Stimulated activated CD4-positive, alpha-beta T cell treated with anti-CD3 and anti-CD28 coated beads, Interleukin-12 subunit alpha, Interleukin-12 subunit beta, amount 100 ng/mL, for 4 hours (primary cell): ENCODE measurements at regions not wholly inside any gene's neighbourhood (a gene's known extent, or its start where the extent isn't known, plus 50 kb on each side); places are given as distances from the start of the nearest gene placed in this dataset.
A peak's percentile ranks its signal among the peaks of the same experiment; 100 is the strongest.

Experiments
- DNase-seq: peaks from one replicate; pipeline ENCODE4 v3.0.0-alpha.2; 2020

DNA sequence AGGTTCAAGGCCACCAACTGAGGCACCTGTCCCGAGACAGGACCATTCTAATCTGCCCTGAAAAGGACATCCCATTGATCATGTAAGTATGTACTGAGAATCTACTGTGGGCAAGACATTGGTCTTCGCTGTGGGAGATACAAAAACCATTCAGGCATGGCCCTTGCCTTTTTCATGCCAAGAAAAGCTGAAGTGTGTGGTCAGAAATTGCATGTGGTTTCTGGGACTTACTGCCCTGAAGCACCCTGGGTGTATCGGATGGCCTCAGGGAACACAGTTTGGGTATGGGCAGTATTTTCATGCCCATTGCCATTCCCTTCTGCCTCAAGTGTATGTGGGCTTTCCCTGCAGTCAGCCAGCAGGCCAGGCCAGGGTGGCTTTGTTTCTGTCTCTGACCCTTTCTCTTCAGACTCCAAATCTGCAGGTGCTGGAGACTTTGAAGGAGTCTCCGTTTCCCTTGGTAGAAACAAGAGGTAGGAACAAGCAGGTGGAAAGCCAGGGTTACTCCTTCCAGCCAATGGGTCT is 285.7 kb downstream of the ZEB1 start:
- no peak for DNase-seq

DNA sequence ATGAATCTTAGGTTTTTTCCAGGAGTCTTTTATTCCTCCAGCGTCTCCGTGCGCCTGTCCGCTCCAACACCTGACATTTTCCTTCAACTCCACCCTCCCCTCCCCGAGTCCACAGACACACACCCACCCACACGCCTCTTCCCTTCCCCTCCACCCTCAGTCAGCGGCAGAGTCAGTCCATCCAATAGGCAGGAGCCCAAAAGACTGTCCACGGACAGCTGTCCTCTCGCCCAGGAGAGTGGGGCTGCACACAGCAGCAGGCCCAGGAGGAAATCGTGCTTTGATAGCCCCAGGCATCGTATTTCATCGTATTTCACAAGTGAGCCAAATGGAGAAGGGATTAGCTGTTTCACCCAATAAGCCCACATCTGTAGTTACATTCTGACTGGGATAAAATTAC is 285.1 kb downstream of the ZEB1 start:
- DNase-seq, result no peak

DNA sequence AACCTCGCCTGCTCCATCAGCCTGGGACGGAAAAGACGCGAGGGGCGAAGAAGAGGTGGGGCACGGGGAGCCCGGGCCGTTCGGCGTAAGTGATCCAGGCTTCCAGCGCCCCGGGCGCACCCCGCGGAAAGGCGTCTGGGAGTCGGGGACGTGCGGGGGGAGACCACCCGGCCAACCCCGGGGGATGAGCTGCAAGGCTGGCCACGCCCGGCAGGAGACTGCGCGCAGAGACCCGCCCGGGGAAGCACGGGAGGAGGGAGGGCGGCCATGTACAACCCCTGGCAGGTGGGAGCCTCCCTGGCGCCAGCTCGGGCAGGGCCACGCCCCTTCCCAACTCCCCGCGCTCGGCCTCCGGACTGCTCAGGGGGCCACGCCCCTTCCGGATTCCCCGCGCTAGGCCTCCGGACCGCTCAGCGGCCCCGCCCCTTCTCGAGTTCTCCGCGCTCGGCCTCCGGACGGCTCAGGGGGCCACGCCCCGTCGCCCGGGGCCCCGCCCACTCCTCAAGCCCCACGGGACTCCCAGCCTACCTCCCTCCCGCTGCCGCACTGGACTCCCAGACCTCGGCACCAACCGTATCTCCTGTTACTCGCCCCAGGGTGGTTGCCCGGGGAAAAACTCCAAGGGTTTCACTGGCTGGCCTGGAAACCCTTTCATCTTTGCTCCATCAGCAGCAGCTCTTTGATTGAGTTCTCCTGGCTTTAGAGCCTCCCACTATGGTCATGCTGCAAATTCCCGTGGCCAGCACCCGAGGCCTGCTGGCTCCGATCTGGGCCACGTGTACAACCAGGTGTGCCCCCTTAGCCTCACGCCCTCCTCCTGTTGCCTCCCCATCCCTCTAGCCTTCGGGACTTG is 284.4 kb downstream of the ZEB1 start:
- DNase-seq, result peak; percentile 80

DNA sequence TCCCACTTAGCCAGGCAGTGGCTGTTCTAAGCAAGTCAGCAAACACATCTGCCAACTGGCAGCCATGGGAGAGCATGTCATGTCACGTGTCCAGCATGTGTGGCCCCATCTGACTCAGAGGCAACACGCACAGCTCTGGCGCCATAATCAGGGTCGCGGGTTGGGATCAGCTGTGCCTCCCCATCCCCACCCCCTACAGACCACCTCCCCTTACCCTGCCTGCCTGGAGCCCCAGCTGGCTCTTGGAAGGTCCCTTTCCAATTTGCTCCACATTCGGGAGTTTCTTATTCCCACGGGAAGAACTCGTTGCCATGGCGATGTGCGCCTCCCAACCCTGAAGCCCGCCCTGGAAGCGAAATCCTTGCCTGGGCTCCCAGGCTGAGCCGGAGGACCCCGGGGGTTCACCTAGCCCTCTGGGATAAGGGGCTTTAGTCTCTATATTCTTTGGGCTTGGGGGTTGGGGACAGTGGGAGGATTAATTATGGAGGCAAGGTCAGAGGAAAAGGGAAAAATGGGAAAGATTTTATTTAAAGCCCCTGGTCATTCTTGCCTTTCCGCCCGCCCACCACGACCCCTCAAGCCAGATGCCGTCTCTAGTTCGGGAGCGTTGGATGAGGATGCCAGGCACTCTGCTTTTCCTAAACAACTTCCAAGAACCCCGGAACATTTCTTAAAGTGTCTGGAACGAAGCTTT is 283.7 kb downstream of the ZEB1 start:
- DNase-seq, result no peak

DNA sequence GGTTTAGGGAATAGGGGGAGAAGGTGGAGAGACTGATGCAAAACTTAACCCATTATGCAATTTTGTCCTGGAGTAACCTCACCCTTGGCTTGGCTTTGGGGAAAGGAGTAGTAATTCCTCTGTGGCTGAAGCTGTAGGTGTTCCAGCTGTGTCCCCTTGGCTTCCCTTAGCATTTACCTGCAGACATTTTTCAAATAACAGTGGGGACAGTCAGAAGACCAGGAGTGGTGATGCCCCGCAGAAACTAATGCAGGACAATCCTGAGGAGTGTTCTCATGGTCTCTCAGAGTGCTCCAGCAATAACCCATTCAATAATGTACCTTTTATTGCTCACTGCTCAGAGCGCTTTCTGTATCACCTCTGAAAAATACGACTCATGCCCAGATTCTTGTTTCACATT is 282.1 kb downstream of the ZEB1 start:
- no peak for DNase-seq

DNA sequence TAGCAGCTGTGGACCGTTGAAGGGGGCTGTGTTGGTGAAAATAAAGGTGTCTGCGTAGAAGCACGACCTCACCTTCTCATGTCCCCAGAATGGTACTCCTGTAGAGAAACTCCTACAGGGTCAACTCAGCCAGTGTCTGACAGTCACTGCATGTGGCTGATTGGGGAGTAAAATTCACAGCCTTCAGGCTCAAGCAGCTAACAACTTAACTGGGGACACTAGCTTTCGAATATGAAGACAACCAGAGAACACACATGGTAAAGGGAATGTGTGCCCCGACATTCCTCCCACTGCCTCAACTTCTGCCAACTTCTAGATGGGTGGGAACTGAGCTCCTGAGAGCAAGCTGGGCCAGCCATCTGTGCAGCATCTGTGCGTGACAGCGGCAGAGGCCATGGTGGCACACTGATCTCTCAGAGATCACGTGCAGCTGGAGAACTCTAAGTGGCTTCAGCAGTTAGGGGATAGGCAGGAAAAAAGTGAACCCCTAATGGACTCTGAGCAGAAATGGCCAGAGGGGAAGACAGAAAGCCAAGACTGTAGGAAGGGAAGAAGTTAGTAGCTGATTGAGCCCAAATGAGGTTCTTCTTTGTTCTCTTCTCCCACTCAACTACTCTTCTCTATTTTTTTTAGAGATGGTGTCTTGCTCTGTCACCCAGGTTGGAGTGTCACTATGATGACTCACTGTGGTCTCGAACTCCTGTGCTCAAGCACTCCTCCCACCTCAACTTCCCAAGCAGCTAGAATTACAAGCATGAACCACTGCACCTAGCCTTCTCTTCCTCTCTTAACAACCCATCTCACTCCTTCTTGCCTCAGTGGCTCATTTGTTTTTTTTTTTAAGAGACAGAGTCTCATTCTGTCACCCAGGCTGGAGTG is 280.8 kb downstream of the ZEB1 start:
- no peak for DNase-seq

- no peak for DNase-seq
Measured at GRCh38 chr10:31596765-31597164, 277.7 kb downstream of the ZEB1 start.

GRCh38 chr10:31595992-31596391 is 277.0 kb downstream of the ZEB1 start:
- DNase-seq, result no peak

DNA sequence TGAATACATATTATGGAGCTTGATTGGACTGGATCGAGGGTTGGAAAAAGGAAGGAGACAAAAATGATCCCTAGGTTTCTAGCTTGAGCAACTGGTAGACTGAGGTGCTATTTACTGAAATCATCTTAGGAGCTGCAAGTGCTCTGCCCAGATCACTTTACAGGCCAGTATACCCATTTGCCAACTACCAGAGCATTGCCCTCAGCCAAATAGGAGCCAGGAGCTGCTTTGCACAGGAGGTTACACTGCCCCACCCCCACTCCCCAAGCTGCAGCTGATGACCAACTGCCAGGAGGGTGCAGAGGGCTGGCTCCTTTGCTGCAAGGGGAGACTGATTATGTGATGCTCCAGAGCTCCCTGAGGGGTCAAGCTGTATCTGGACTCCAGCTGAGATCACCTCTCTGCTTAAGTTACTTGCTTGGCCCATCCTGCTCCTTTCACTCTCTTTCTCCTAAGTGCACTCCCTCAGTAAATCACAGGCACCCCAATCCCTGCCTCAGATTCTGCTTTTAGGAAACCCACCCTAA is 275.4 kb downstream of the ZEB1 start:
- DNase-seq, result no peak

DNA sequence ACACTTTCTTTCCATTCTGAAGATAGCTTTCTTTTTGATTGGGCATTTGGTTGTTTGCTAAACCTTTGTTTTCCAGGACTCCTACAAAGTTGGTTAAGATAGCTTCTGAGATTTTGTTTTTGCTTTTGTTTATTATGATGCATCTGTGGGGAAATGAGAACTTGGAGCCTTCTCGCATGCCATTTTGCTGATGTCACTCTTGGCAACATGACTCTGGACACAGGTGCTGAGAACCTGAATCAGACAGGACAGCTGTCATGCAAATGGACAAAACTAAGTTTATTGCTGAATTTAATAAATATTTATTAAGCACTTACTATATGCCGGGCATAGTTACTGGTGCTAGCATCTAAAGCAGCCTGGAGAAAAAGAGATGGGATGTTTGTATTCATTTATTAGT is 274.1 kb downstream of the ZEB1 start:
- no peak for DNase-seq

DNA sequence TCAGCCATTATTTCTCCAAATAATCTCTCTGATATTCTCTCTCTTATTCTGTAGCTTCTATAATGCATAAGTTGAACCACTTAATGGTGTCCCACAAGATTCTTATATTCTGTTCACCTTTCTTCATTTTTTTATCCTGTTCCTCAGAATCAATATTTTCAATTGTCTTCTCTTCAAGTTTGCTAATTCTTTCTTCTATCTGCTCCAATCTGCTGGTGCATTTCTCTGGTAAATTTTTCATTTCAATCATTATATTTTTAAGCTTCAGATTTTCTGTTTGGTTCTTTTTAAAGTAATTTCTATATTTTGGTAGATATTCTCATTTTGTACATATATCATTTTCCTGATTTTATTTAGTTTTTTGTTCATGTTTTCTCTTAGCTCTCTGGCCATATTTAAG is 272.6 kb downstream of the ZEB1 start:
- DNase-seq, result no peak

- no peak for DNase-seq
Measured at GRCh38 chr10:31590023-31590800, 271.2 kb downstream of the ZEB1 start.

DNA sequence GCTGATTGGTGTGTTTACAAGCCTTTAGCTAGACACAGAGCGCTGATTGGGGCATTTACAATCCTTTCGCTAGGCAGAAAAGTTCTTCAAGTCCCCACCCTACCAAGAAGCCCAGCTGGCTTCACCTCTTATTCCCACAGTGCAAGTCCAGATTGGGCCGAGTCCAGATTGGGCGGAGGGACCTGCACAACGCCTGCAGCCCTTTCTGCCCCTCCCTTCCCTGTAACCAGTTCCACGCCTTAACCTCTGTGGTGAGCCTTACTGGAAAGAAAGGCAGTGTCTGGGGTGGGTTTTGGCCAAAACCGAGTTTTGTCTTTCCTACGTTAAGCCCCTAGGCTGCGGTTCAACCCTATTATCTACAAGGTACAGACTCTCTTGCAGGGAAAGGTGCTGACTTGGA is 268.7 kb downstream of the ZEB1 start:
- DNase-seq, result no peak

- no peak for DNase-seq
Measured at GRCh38 chr10:31586723-31587638, 268.0 kb downstream of the ZEB1 start.

- DNase-seq, result no peak
Measured at GRCh38 chr10:31584876-31585275, 265.9 kb downstream of the ZEB1 start.

DNA sequence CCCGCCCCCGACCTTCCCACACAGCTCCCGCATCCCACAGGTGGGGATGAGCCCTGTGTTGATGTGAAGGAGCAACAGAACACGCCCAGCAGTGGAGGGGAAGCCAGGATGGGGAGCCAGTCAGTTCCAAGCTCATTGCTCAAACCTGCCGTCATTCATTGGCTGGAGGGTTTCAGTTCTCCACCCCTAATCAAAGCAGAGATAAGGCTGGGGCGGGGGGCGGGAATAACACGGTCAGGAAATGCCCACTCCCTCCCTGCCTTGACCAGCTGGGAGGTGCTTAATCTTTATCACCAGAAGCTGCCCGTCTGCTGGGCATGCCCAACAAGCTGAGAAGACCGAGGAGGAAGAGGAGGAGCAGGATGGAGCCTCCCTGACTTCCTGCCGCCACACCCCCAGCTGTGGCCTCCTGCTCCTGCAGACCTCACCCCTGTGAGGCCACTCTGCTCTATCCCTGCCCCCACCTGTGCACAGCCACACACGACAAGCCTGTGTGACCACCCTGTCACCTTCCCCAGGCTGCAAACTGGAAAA is 265.1 kb downstream of the ZEB1 start:
- no peak for DNase-seq

GRCh38 chr10:31583293-31583692 is 264.3 kb downstream of the ZEB1 start:
- DNase-seq, result no peak

- DNase-seq, result no peak
Measured at GRCh38 chr10:31582365-31583052, 263.5 kb downstream of the ZEB1 start.

- no peak for DNase-seq
Measured at GRCh38 chr10:31581741-31582323, 262.8 kb downstream of the ZEB1 start.

- no peak for DNase-seq
Measured at GRCh38 chr10:31580646-31581045, 261.6 kb downstream of the ZEB1 start.
